ENCODE measurements at regions not wholly inside any gene's neighbourhood (a gene's known extent, or its start where the extent isn't known, plus 50 kb on each side); places are given as distances from the start of the nearest gene placed in this dataset.

DNA sequence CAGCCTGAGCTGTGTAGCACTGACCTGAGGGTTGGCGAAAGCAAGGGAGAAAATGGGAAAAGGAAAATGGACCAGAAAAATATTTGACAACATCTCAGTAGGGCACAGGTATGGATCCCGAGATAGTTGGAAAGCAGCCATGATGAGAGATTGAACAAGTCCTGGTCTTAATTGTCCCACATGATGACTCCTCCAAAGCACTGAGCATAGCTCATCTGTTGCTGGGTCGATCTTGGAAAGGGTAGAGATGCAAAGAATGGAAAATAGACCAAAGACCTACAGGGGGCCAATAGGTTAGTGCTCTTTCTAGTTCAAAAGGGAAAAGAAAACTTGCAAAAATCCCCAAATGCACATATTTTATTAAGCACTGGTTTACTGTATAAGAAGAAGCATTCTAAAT, 251.9 kb downstream of the SEC23A start:
- TF ChIP-seq, protein P1, sequence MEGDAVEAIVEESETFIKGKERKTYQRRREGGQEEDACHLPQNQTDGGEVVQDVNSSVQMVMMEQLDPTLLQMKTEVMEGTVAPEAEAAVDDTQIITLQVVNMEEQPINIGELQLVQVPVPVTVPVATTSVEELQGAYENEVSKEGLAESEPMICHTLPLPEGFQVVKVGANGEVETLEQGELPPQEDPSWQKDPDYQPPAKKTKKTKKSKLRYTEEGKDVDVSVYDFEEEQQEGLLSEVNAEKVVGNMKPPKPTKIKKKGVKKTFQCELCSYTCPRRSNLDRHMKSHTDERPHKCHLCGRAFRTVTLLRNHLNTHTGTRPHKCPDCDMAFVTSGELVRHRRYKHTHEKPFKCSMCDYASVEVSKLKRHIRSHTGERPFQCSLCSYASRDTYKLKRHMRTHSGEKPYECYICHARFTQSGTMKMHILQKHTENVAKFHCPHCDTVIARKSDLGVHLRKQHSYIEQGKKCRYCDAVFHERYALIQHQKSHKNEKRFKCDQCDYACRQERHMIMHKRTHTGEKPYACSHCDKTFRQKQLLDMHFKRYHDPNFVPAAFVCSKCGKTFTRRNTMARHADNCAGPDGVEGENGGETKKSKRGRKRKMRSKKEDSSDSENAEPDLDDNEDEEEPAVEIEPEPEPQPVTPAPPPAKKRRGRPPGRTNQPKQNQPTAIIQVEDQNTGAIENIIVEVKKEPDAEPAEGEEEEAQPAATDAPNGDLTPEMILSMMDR (conservative IDR thresholded peaks at IDR 0.05; ENCODE audit: low read length) = no peak
- TF ChIP-seq EZH2phosphoT487 (IDR thresholded peaks at IDR 0.05; ENCODE audit: borderline replicate concordance, low read depth, low read length) = no peak

Measured in OCI-LY7 (cell line).